ENCODE measurements at regions not wholly inside any gene's neighbourhood (a gene's known extent, or its start where the extent isn't known, plus 50 kb on each side); places are given as distances from the start of the nearest gene placed in this dataset.

GRCh38 chr2:59959944-59960343, 593.5 kb downstream of the BCL11A start (continued):
- TF ChIP-seq ZNF592 (IDR thresholded peaks at IDR 0.05) = no peak
- no peak for TF ChIP-seq BACH1 (IDR thresholded peaks at IDR 0.05; ENCODE audit: borderline replicate concordance)
- TF ChIP-seq TAF1 (IDR thresholded peaks at IDR 0.05; ENCODE audit: borderline replicate concordance, low read depth, low read length) = no peak
- TF ChIP-seq RCOR1 (conservative IDR thresholded peaks at IDR 0.05; ENCODE audit: low read depth, low read length) = no peak
- no peak for TF ChIP-seq CREM (IDR thresholded peaks at IDR 0.05; ENCODE audit: low read depth)
- TF ChIP-seq SP1 (IDR thresholded peaks at IDR 0.05; ENCODE audit: low read depth, low read length) = no peak
- no peak for TF ChIP-seq POLR2AphosphoS2 (IDR thresholded peaks at IDR 0.05; ENCODE audit: low read depth, low read length)
- no peak for TF ChIP-seq IRF5 (IDR thresholded peaks at IDR 0.05; ENCODE audit: borderline replicate concordance)

- Histone ChIP-seq H4K20me1 (ENCODE audit: control insufficient read depth, insufficient read depth) (no peaks in the 10 kb centered on the region), H3K9ac (ENCODE audit: control insufficient read depth, insufficient read depth, low read length) (no peak overlapping the region), H3K36me3 (ENCODE audit: control insufficient read depth in 2 of 2, insufficient read depth in 2 of 2, low read length in 1 of 2) (no peaks in the 10 kb centered on the region), H3K4me2 (ENCODE audit: control insufficient read depth, insufficient read depth) (no peak overlapping the region), H3K4me3 (no peak overlapping the region), H3K79me2 (ENCODE audit: control insufficient read depth, insufficient read depth, low read length) (no peaks in the 10 kb centered on the region), H3K27ac (ENCODE audit: control insufficient read depth, insufficient read depth) (no peak overlapping the region), H3K4me1 (ENCODE audit: control insufficient read depth, insufficient read depth, low read length) (no peaks in the 10 kb centered on the region), H3K9me3 (replicated peaks; ENCODE audit: control insufficient read depth, insufficient read depth, low read length) (no peaks in the 10 kb centered on the region), H2AFZ (ENCODE audit: control insufficient read depth, low read depth, low read length) (no peak overlapping the region), H3K27me3 (replicated peaks in 1 of 2; ENCODE audit: control insufficient read depth in 2 of 2, insufficient read depth in 2 of 2, low read length in 1 of 2) (no peaks in the 10 kb centered on the region)
- RAD21 ChIA-PET (ENCODE audit: unreplicated experiment) = no interaction called here
- DNase-seq (ENCODE audit: low read depth, low spot score) (no peak), FAIRE-seq (no peak), ATAC-seq (no peak)
- in situ Hi-C loops (cut with MboI) = no loop called here
- BruUV-seq (replicated peaks) = no TSS peak
- SMC1A ChIA-PET (ENCODE audit: uncharacterized antibody, unreplicated experiment) = no interaction called here
- intact Hi-C loops (cut with micrococcal nuclease; ENCODE audit: unreplicated experiment) = no loop called here
- CTCF ChIA-PET = no interaction called here
- TF ChIP-seq ATF3 (IDR thresholded peaks at IDR 0.05; ENCODE audit: borderline replicate concordance, extremely low read depth, low read depth, low read length) (no peak), POLR2A (IDR thresholded peaks at IDR 0.05; ENCODE audit: low read depth, low read length) (no peak), CEBPZ (IDR thresholded peaks at IDR 0.05; ENCODE audit: low read depth, low read length) (no peak), CBX3 (IDR thresholded peaks at IDR 0.05; ENCODE audit: borderline replicate concordance, low read depth) (no peak), PAX8 (IDR thresholded peaks at IDR 0.05) (no peak), TAF1 (IDR thresholded peaks at IDR 0.05; ENCODE audit: borderline replicate concordance, low read depth, low read length) (no peak), SMAD1 (IDR thresholded peaks at IDR 0.05; ENCODE audit: low read depth, partially characterized antibody) (no peak)
- POLR2A ChIA-PET = no interaction called here
- WGBS (ENCODE audit: insufficient coverage, insufficient replicate concordance, low lambda C conversion rate, missing lambda C conversion rate) = 0% methylated on average over 1 of the region's 1 CpG
These were observed 596.0 kb downstream of the BCL11A start for GRCh38 chr2:59957504-59957903.

Measured in GM12878 (cell line).